HPDE6-E6E7 (cell line): ENCODE measurements at regions not wholly inside any gene's neighbourhood (a gene's known extent, or its start where the extent isn't known, plus 50 kb on each side); places are given as distances from the start of the nearest gene placed in this dataset.
A peak's percentile ranks its signal among the peaks of the same experiment; 100 is the strongest.

Experiments
- DNase-seq: peaks from one replicate; pipeline ENCODE4 v3.0.0; 2011; ENCODE audit warnings: missing footprints; ENCODE audit errors: extremely low spot score

GRCh38 chr21:41593051-41593759 lies 85.2 kb upstream of the TMPRSS2 start:
- no peak for DNase-seq

- no peak for DNase-seq
Measured at GRCh38 chr21:41589620-41590175, 81.7 kb upstream of the TMPRSS2 start.

- no peak for DNase-seq
Measured at GRCh38 chr21:41589131-41589530, 81.2 kb upstream of the TMPRSS2 start.

- no peak for DNase-seq
Measured at GRCh38 chr21:41585199-41585994, 77.4 kb upstream of the TMPRSS2 start.

- DNase-seq, result no peak
Measured at GRCh38 chr21:41584603-41585176, 76.7 kb upstream of the TMPRSS2 start.

- DNase-seq, result peak; percentile 81
Measured at GRCh38 chr21:41583274-41583790, 75.4 kb upstream of the TMPRSS2 start.

GRCh38 chr21:41582866-41583265 lies 74.9 kb upstream of the TMPRSS2 start:
- no peak for DNase-seq

- DNase-seq, result no peak
Measured at GRCh38 chr21:41582298-41582840, 74.4 kb upstream of the TMPRSS2 start.

GRCh38 chr21:41581592-41582228 lies 73.8 kb upstream of the TMPRSS2 start:
- DNase-seq, result no peak

- peak; percentile 98 for DNase-seq
Measured at GRCh38 chr21:41580758-41581554, 73.0 kb upstream of the TMPRSS2 start.

- DNase-seq, result no peak
Measured at GRCh38 chr21:41579692-41580091, 71.7 kb upstream of the TMPRSS2 start.

GRCh38 chr21:41578716-41579115 lies 70.8 kb upstream of the TMPRSS2 start:
- DNase-seq, result no peak

- no peak for DNase-seq
Measured at GRCh38 chr21:41578083-41578482, 70.1 kb upstream of the TMPRSS2 start.

- DNase-seq, result no peak
Measured at GRCh38 chr21:41576013-41576615, 68.2 kb upstream of the TMPRSS2 start.

- no peak for DNase-seq
Measured at GRCh38 chr21:41573902-41574690, 66.1 kb upstream of the TMPRSS2 start.

- no peak for DNase-seq
Measured at GRCh38 chr21:41571938-41572510, 64.1 kb upstream of the TMPRSS2 start.

GRCh38 chr21:41570791-41571355 lies 62.9 kb upstream of the TMPRSS2 start:
- no peak for DNase-seq

- no peak for DNase-seq
Measured at GRCh38 chr21:41568606-41569385, 60.8 kb upstream of the TMPRSS2 start.
